ENCODE measurements at regions not wholly inside any gene's neighbourhood (a gene's known extent, or its start where the extent isn't known, plus 50 kb on each side); places are given as distances from the start of the nearest gene placed in this dataset.

- no peak overlapping the region for H3K27ac ChIP-seq
- TF ChIP-seq, protein P1, sequence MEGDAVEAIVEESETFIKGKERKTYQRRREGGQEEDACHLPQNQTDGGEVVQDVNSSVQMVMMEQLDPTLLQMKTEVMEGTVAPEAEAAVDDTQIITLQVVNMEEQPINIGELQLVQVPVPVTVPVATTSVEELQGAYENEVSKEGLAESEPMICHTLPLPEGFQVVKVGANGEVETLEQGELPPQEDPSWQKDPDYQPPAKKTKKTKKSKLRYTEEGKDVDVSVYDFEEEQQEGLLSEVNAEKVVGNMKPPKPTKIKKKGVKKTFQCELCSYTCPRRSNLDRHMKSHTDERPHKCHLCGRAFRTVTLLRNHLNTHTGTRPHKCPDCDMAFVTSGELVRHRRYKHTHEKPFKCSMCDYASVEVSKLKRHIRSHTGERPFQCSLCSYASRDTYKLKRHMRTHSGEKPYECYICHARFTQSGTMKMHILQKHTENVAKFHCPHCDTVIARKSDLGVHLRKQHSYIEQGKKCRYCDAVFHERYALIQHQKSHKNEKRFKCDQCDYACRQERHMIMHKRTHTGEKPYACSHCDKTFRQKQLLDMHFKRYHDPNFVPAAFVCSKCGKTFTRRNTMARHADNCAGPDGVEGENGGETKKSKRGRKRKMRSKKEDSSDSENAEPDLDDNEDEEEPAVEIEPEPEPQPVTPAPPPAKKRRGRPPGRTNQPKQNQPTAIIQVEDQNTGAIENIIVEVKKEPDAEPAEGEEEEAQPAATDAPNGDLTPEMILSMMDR (conservative IDR thresholded peaks at IDR 0.05): no peak
Measured at GRCh38 chr6:19734519-19734918, 102.7 kb upstream of the ID4 start.

- TF ChIP-seq, protein P1 (conservative IDR thresholded peaks at IDR 0.05): no peak
- H3K27ac ChIP-seq: no peak overlapping the region
Measured at GRCh38 chr6:19736066-19736465, 101.1 kb upstream of the ID4 start.

- H3K27ac ChIP-seq: no peak overlapping the region
- TF ChIP-seq, protein P1 (conservative IDR thresholded peaks at IDR 0.05): no peak
Measured at GRCh38 chr6:19738010-19738409, 99.2 kb upstream of the ID4 start.

DNA sequence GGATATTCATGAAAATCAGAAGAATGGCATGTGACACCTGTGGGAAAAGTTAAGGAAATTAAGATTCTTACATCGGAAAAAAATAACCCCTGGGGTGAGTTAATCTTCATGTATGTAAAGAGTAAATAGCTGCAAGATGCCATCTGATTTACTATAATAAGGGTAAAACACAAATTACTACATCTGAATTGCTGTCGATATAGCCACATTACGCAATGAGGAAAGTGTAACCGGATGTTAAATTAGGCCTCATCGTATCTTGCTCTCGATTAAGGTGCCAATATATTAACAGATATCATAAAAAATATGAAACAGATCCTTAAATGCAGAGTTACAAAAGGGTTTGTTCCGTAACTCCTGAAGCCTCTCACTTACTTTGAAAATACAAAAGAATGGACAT is 87.4 kb upstream of the ID4 start:
- TF ChIP-seq, protein P1 (conservative IDR thresholded peaks at IDR 0.05): no peak
- H3K27ac ChIP-seq: no peak overlapping the region

DNA sequence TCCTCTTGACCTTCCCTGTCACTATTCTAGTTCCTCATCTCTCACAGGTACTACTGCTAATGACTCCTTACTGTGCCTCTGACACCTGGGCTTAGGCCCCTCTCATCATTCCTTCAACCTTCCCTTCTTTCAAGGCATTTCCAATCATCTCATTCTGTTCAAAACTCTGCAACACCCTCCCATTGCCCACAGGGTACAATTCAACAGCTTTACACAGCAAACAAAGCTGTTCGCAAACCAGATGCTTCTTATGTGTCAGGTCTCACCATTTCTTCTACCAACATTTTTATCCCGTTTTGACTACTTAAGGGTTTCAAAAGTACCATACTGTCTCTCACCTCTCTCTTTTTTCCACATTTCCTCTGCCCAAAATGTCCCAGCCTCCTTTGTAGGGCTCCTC is 84.4 kb upstream of the ID4 start:
- TF ChIP-seq, protein P1 (conservative IDR thresholded peaks at IDR 0.05): no peak

DNA sequence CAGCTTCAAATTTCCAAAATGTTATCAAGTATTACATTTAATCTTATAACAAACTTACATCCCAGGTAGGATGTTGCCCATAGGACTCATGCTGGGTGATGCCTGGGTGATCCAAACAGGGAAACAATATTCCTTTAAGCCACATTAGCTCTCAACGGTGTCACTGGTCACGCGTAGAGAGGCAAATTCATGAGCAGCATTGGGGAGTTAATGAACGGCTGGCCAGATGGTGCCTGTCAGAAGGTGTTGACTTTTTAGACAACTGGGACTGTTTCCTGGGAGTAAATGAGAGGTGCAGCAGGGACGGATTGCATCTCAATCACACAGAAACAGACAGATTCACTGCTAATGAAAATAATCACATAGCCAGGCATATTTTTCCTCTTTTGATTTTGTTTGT is 83.3 kb upstream of the ID4 start:
- TF ChIP-seq, protein P1 (conservative IDR thresholded peaks at IDR 0.05): no peak
- no peak overlapping the region for H3K27ac ChIP-seq

More for the DNA sequence above, 84.4 kb upstream of the ID4 start:
- no peak overlapping the region for H3K27ac ChIP-seq

GRCh38 chr6:19754686-19755085 is 82.5 kb upstream of the ID4 start:
- TF ChIP-seq, protein P1 (conservative IDR thresholded peaks at IDR 0.05): no peak

DNA sequence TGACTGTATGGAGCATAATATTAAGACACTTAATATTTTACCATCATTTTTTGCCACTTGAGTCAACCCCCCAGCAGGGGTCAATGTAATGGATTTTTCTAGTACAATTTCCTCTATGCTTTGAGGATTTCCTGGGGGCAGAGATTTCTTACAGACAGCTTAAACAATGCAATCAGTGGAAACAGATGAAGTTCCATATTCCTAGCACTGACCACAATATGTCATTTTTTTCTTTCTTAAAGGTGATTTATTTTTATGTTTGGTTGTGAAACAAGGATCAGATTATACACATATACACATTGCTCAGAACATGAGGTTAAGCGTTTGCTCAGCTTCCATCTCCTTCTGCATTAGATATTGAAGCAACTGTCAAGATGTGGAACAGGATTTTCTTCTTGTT is 82.0 kb upstream of the ID4 start:
- no peak overlapping the region for H3K27ac ChIP-seq
- TF ChIP-seq, protein P1 (conservative IDR thresholded peaks at IDR 0.05): no peak

More at GRCh38 chr6:19754686-19755085, 82.5 kb upstream of the ID4 start:
- no peak overlapping the region for H3K27ac ChIP-seq
